NB4 (cell line): ENCODE measurements at regions not wholly inside any gene's neighbourhood (a gene's known extent, or its start where the extent isn't known, plus 50 kb on each side); places are given as distances from the start of the nearest gene placed in this dataset.

Experiments
- MYC ChIP-seq: IDR thresholded peaks from 2 replicates; pipeline ENCODE4 v1.6.1; 2011; ENCODE audit warnings: low read depth, low read length
- POLR2A ChIP-seq: IDR thresholded peaks from 2 replicates; pipeline ENCODE4 v1.6.1; 2011; ENCODE audit warnings: mild to moderate bottlenecking; ENCODE audit not compliant: insufficient read length; ENCODE audit errors: extremely low read depth
- TF ChIP-seq, protein P1 (sequence below): IDR thresholded peaks from one replicate; pipeline ENCODE4 v1.5.1; 2012; ENCODE audit warnings: low read depth, low read length

GRCh38 chr3:59443618-59444293 is 393.9 kb upstream of the CFAP20DC start:
- TF ChIP-seq, protein P1, sequence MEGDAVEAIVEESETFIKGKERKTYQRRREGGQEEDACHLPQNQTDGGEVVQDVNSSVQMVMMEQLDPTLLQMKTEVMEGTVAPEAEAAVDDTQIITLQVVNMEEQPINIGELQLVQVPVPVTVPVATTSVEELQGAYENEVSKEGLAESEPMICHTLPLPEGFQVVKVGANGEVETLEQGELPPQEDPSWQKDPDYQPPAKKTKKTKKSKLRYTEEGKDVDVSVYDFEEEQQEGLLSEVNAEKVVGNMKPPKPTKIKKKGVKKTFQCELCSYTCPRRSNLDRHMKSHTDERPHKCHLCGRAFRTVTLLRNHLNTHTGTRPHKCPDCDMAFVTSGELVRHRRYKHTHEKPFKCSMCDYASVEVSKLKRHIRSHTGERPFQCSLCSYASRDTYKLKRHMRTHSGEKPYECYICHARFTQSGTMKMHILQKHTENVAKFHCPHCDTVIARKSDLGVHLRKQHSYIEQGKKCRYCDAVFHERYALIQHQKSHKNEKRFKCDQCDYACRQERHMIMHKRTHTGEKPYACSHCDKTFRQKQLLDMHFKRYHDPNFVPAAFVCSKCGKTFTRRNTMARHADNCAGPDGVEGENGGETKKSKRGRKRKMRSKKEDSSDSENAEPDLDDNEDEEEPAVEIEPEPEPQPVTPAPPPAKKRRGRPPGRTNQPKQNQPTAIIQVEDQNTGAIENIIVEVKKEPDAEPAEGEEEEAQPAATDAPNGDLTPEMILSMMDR = no peak
- TF ChIP-seq MYC = no peak
- TF ChIP-seq POLR2A = no peak
